ENCODE measurements at regions not wholly inside any gene's neighbourhood (a gene's known extent, or its start where the extent isn't known, plus 50 kb on each side); places are given as distances from the start of the nearest gene placed in this dataset.

DNA sequence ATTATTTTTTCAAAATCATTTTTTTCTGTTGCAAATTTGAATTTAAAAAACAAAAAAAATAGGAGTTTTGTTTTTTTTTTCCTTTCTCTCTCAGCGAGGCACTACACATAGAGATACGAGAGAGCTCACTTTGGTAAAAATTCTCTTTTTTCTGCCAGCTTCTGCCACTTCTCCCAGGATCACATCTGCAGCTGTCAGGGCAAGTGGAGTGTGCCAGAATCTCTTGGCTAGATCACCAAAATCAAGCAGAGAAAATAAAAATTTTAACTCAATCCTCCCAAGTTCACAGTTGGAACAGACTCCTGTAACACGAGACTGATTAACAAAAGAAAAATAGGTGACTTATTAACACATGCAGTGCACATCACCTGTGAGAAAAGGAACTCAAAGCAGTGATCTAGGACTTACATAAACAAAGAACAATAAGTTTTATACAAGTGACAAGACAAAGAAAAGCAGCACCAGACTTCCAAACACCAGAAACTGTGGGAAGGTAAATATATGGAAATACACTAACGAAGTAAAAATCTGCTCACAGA, 213.2 kb upstream of the ZFP42 start:
- Histone ChIP-seq H2AK9ac (replicated peaks; ENCODE audit: low read depth, low read length, poor library complexity) (no peak overlapping the region), H3K4me1 (ENCODE audit: control insufficient read depth, insufficient read depth, low read length) (no peaks in the 10 kb centered on the region; the same call in 1 of the 2 replicates), H2AFZ (replicated peaks; ENCODE audit: low read length, poor library complexity) (no peak overlapping the region), H3K9me1 (ENCODE audit: insufficient read depth, low read length) (no peaks in the 10 kb centered on the region), H2BK120ac (ENCODE audit: low read depth, low read length) (no peak overlapping the region), H3K4ac (ENCODE audit: low read depth, low read length) (no peak overlapping the region), H3K4me2 (ENCODE audit: low read depth, low read length) (no peak overlapping the region), H3K23ac (ENCODE audit: low read depth, low read length) (no peak overlapping the region), H3K27ac (ENCODE audit: insufficient read depth, low read length) (no peak overlapping the region), H2BK15ac (ENCODE audit: low read depth, low read length) (no peak overlapping the region), H2BK5ac (ENCODE audit: low read depth, low read length, poor library complexity, severe bottlenecking) (no peak overlapping the region), H4K91ac (ENCODE audit: insufficient read depth, low read depth, low read length) (no peak overlapping the region), H3K9ac (ENCODE audit: low read depth, low read length) (no peak overlapping the region), H3K56ac (ENCODE audit: extremely low read depth, insufficient read depth, low read length) (no peak overlapping the region), H3K18ac (ENCODE audit: low read depth, low read length) (no peak overlapping the region), H3K9me3 (ENCODE audit: control insufficient read depth, insufficient read depth, low read length) (peaks cover 9% of the 10 kb centered on the region), H4K20me1 (ENCODE audit: insufficient read depth, low read length) (no peaks in the 10 kb centered on the region), H2AK5ac (ENCODE audit: low read depth, low read length) (no peak overlapping the region), H3K4me3 (ENCODE audit: insufficient read depth, low read depth, low read length) (no peak overlapping the region), H3K79me1 (ENCODE audit: low read depth in 1 of 2, low read length in 2 of 2) (no peaks in the 10 kb centered on the region), H3K14ac (replicated peaks; ENCODE audit: low read depth, low read length) (no peak overlapping the region), H3K27me3 (ENCODE audit: control insufficient read depth, insufficient read depth, low read length) (no peaks in the 10 kb centered on the region), H4K5ac (ENCODE audit: low read depth, low read length) (no peak overlapping the region), H4K8ac (ENCODE audit: low read depth in 2 of 2, low read length in 2 of 2) (no peak overlapping the region), H3K36me3 (ENCODE audit: control insufficient read depth, insufficient read depth, low read length) (no peaks in the 10 kb centered on the region), H2BK20ac (ENCODE audit: low read depth, low read length) (no peak overlapping the region)
- BruUV-seq (replicated peaks): no TSS peak
- intact Hi-C loops (cut with micrococcal nuclease) (no loop called here), dilution Hi-C loops (cut with HindIII; ENCODE audit: low sequenced_read_pairs, unreplicated experiment) (no loop called here), in situ Hi-C loops (cut with MboI; ENCODE audit: low sequenced_read_pairs) (no loop called here)
- ChIA-PET CTCF (no interaction called here), POLR2A (ENCODE audit: unreplicated experiment) (no interaction called here)
- WGBS, 2 experiments (ENCODE audit: extremely low coverage in 2 of 2, insufficient read length in 1 of 2): no CpG with 5 or more reads among the region's 4 CpGs
- no peak for TF ChIP-seq BHLHE40 (IDR thresholded peaks at IDR 0.05; ENCODE audit: low read depth, low read length)
- no peak for TF ChIP-seq NFE2L2 (IDR thresholded peaks at IDR 0.05; ENCODE audit: low read depth, low read length)
- TF ChIP-seq RFX5 (IDR thresholded peaks at IDR 0.05; ENCODE audit: low read depth, low read length): no peak
- no peak for TF ChIP-seq CHD1 (IDR thresholded peaks at IDR 0.05; ENCODE audit: low read depth, low read length)
- TF ChIP-seq CEBPB (IDR thresholded peaks at IDR 0.05; ENCODE audit: low read depth, low read length): no peak
- TF ChIP-seq, protein P1, sequence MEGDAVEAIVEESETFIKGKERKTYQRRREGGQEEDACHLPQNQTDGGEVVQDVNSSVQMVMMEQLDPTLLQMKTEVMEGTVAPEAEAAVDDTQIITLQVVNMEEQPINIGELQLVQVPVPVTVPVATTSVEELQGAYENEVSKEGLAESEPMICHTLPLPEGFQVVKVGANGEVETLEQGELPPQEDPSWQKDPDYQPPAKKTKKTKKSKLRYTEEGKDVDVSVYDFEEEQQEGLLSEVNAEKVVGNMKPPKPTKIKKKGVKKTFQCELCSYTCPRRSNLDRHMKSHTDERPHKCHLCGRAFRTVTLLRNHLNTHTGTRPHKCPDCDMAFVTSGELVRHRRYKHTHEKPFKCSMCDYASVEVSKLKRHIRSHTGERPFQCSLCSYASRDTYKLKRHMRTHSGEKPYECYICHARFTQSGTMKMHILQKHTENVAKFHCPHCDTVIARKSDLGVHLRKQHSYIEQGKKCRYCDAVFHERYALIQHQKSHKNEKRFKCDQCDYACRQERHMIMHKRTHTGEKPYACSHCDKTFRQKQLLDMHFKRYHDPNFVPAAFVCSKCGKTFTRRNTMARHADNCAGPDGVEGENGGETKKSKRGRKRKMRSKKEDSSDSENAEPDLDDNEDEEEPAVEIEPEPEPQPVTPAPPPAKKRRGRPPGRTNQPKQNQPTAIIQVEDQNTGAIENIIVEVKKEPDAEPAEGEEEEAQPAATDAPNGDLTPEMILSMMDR (conservative IDR thresholded peaks at IDR 0.05; ENCODE audit: low read depth, low read length): no peak
- no peak for TF ChIP-seq MXI1 (IDR thresholded peaks at IDR 0.05; ENCODE audit: borderline replicate concordance, low read depth, low read length)
- TF ChIP-seq POLR2A (IDR thresholded peaks at IDR 0.05; ENCODE audit: low read depth, low read length): no peak
- no peak for TF ChIP-seq MAFK (IDR thresholded peaks at IDR 0.05; ENCODE audit: low read depth, low read length)
- TF ChIP-seq RCOR1 (IDR thresholded peaks at IDR 0.05; ENCODE audit: insufficient replicate concordance, low read length): no peak
- no peak for TF ChIP-seq MAZ (IDR thresholded peaks at IDR 0.05; ENCODE audit: borderline replicate concordance, low read depth, low read length)
- TF ChIP-seq RAD21 (IDR thresholded peaks at IDR 0.05; ENCODE audit: low read length): no peak
- TF ChIP-seq, protein P2, sequence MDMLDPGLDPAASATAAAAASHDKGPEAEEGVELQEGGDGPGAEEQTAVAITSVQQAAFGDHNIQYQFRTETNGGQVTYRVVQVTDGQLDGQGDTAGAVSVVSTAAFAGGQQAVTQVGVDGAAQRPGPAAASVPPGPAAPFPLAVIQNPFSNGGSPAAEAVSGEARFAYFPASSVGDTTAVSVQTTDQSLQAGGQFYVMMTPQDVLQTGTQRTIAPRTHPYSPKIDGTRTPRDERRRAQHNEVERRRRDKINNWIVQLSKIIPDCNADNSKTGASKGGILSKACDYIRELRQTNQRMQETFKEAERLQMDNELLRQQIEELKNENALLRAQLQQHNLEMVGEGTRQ (IDR thresholded peaks at IDR 0.05; ENCODE audit: low read depth, low read length): no peak
- TF ChIP-seq SMC3 (IDR thresholded peaks at IDR 0.05; ENCODE audit: low read depth, low read length): no peak
- TF ChIP-seq, protein P3, sequence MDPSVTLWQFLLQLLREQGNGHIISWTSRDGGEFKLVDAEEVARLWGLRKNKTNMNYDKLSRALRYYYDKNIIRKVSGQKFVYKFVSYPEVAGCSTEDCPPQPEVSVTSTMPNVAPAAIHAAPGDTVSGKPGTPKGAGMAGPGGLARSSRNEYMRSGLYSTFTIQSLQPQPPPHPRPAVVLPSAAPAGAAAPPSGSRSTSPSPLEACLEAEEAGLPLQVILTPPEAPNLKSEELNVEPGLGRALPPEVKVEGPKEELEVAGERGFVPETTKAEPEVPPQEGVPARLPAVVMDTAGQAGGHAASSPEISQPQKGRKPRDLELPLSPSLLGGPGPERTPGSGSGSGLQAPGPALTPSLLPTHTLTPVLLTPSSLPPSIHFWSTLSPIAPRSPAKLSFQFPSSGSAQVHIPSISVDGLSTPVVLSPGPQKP (IDR thresholded peaks at IDR 0.05; ENCODE audit: borderline replicate concordance, low read depth, low read length): no peak
- TF ChIP-seq FOS (IDR thresholded peaks at IDR 0.05; ENCODE audit: low read depth, low read length): no peak
- no peak for DNase-seq
- ATAC-seq (ENCODE audit: low read depth): no peak
